Gastrocnemius medialis (tissue), 4 donors: ENCODE measurements at regions not wholly inside any gene's neighbourhood (a gene's known extent, or its start where the extent isn't known, plus 50 kb on each side); places are given as distances from the start of the nearest gene placed in this dataset.

ENCODE experiments used
- POLR2A ChIP-seq, 2 donors: fragments of 450-650 bp; IDR thresholded peaks; one replicate each; pipeline ENCODE4 v1.6.1; 2017; ENCODE audit warnings: antibody characterized with exemption in 2 of 2, mild to moderate bottlenecking in 2 of 2, moderate library complexity in 2 of 2
- TF ChIP-seq, protein P1 (sequence below), 5 experiments: fragments of 450-650 bp in 3 of 5; fragments of 200-600 bp in 2 of 5; sonication (generic) in 2 of 5; IDR thresholded peaks in 4 of 5; conservative IDR thresholded peaks in 1 of 5; 1 replicate in 4 of 5; 2 replicates in 1 of 5; pipeline ENCODE4 v1.5.1; 2016 to 2019; ENCODE audit warnings: antibody characterized with exemption in 5 of 5, mild to moderate bottlenecking in 3 of 5, moderate library complexity in 3 of 5

DNA sequence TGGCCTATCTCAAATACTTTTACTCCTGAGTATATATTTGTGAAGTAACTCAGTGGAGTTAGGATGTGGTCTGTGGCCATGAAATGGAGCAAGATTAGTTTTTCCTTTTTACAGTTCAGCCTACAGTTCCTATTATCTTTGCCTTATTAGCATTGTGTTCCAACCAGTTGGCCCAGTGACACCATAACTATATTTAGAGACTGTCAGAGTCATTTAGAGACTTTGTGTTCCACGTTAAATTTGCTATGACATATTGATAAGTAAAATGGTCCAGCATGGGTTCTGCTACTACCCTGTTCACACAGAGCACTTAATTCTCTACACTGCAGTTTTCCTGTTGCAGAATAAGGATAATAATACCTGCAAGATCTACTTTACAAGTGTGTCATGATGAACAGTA is 68.3 kb upstream of the RAB11FIP2 start:
- TF ChIP-seq, protein P1, sequence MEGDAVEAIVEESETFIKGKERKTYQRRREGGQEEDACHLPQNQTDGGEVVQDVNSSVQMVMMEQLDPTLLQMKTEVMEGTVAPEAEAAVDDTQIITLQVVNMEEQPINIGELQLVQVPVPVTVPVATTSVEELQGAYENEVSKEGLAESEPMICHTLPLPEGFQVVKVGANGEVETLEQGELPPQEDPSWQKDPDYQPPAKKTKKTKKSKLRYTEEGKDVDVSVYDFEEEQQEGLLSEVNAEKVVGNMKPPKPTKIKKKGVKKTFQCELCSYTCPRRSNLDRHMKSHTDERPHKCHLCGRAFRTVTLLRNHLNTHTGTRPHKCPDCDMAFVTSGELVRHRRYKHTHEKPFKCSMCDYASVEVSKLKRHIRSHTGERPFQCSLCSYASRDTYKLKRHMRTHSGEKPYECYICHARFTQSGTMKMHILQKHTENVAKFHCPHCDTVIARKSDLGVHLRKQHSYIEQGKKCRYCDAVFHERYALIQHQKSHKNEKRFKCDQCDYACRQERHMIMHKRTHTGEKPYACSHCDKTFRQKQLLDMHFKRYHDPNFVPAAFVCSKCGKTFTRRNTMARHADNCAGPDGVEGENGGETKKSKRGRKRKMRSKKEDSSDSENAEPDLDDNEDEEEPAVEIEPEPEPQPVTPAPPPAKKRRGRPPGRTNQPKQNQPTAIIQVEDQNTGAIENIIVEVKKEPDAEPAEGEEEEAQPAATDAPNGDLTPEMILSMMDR (IDR thresholded peaks at IDR 0.05 in 4 of 5, conservative IDR thresholded peaks at IDR 0.05 in 1 of 5): no peak
- no peak for TF ChIP-seq POLR2A (IDR thresholded peaks at IDR 0.05)
